Type B pancreatic cell (in vitro differentiated cells): ENCODE measurements at regions not wholly inside any gene's neighbourhood (a gene's known extent, or its start where the extent isn't known, plus 50 kb on each side); places are given as distances from the start of the nearest gene placed in this dataset.

Source experiments
- DNase-seq: peaks from one replicate; pipeline ENCODE4 v3.0.0; 2021; ENCODE audit warnings: mixed read lengths; ENCODE audit not compliant: unreplicated experiment; ENCODE audit errors: extremely low spot score
- H3K27ac Mint-ChIP-seq: 2 replicates; pipeline ENCODE4 v1.8.0; 2021; ENCODE audit warnings: mild to moderate bottlenecking, mixed read lengths
- H3K27me3 Mint-ChIP-seq: 2 replicates; pipeline ENCODE4 v1.8.0; 2021; ENCODE audit warnings: mixed read lengths
- H3K36me3 Mint-ChIP-seq: 2 replicates; pipeline ENCODE4 v1.8.0; 2021; ENCODE audit warnings: mixed read lengths
- H3K4me1 Mint-ChIP-seq: one replicate; pipeline ENCODE4 v1.8.0; 2021; ENCODE audit warnings: mixed read lengths; ENCODE audit not compliant: unreplicated experiment
- H3K4me3 Mint-ChIP-seq: 2 replicates; pipeline ENCODE4 v1.8.0; 2021; ENCODE audit warnings: mild to moderate bottlenecking, mixed read lengths
- H3K9me3 Mint-ChIP-seq: 2 replicates; pipeline ENCODE4 v1.8.0; 2021; ENCODE audit warnings: mixed read lengths
- CTCF ChIP-seq: fragments of 200-600 bp; sonication (generic); conservative IDR thresholded peaks from 2 replicates; pipeline ENCODE4 v1.5.0; 2021; ENCODE audit warnings: antibody characterized with exemption, mild to moderate bottlenecking

- H3K4me3 Mint-ChIP-seq: no peak overlapping the region
- no peak for DNase-seq
- H3K9me3 Mint-ChIP-seq: no peaks in the 10 kb centered on the region
- peaks cover 11% of the 10 kb centered on the region for H3K27me3 Mint-ChIP-seq
- H3K4me1 Mint-ChIP-seq: peaks cover 14% of the 10 kb centered on the region
- H3K27ac Mint-ChIP-seq: no peak overlapping the region
- no peaks in the 10 kb centered on the region for H3K36me3 Mint-ChIP-seq
- TF ChIP-seq CTCF: no peak
Measured at GRCh38 chr5:159400476-159400875, 70.2 kb upstream of the IL12B start.

GRCh38 chr5:159402311-159402710, 72.0 kb upstream of the IL12B start:
- TF ChIP-seq CTCF: no peak
- no peaks in the 10 kb centered on the region for H3K9me3 Mint-ChIP-seq
- no peak overlapping the region for H3K27ac Mint-ChIP-seq
- H3K36me3 Mint-ChIP-seq: no peaks in the 10 kb centered on the region
- no peak for DNase-seq
- peaks cover 11% of the 10 kb centered on the region for H3K27me3 Mint-ChIP-seq
- no peak overlapping the region for H3K4me3 Mint-ChIP-seq
- H3K4me1 Mint-ChIP-seq: peaks cover 14% of the 10 kb centered on the region

- Mint-ChIP-seq H3K36me3 (no peaks in the 10 kb centered on the region), H3K4me3 (no peak overlapping the region), H3K4me1 (peaks cover 14% of the 10 kb centered on the region), H3K9me3 (no peaks in the 10 kb centered on the region), H3K27me3 (peaks cover 11% of the 10 kb centered on the region), H3K27ac (no peak overlapping the region)
- no peak for DNase-seq
- no peak for TF ChIP-seq CTCF
Measured at GRCh38 chr5:159402856-159403255, 72.6 kb upstream of the IL12B start.

- H3K27me3 Mint-ChIP-seq: peaks cover 11% of the 10 kb centered on the region
- H3K36me3 Mint-ChIP-seq: no peaks in the 10 kb centered on the region
- no peak for DNase-seq
- no peak overlapping the region for H3K4me3 Mint-ChIP-seq
- TF ChIP-seq CTCF: no peak
- no peak overlapping the region for H3K27ac Mint-ChIP-seq
- peaks cover 14% of the 10 kb centered on the region for H3K4me1 Mint-ChIP-seq
- no peaks in the 10 kb centered on the region for H3K9me3 Mint-ChIP-seq
Measured at GRCh38 chr5:159403906-159404681, 73.8 kb upstream of the IL12B start.

- no peak for DNase-seq
- H3K27me3 Mint-ChIP-seq: peaks cover 11% of the 10 kb centered on the region
- H3K27ac Mint-ChIP-seq: no peak overlapping the region
- H3K36me3 Mint-ChIP-seq: no peaks in the 10 kb centered on the region
- peaks cover 14% of the 10 kb centered on the region for H3K4me1 Mint-ChIP-seq
- no peak for TF ChIP-seq CTCF
- no peak overlapping the region for H3K4me3 Mint-ChIP-seq
- no peaks in the 10 kb centered on the region for H3K9me3 Mint-ChIP-seq
Measured at GRCh38 chr5:159405611-159406031, 75.3 kb upstream of the IL12B start.
